Common myeloid progenitor, CD34-positive (primary cell): ENCODE measurements at regions not wholly inside any gene's neighbourhood (a gene's known extent, or its start where the extent isn't known, plus 50 kb on each side); places are given as distances from the start of the nearest gene placed in this dataset.

ENCODE experiments used
- CTCF ChIA-PET: fragments of 350-600 bp; sonication (Branson Sonifier 250); formaldehyde crosslinking; loops from one replicate; lab custom pipeline; 2021; ENCODE audit warnings: antibody characterized with exemption; lab: Charles Lee
- POLR2A ChIA-PET: fragments of 350-600 bp; sonication (Branson Sonifier 250); formaldehyde crosslinking; loops from one replicate; lab custom pipeline; 2021; ENCODE audit warnings: antibody characterized with exemption; lab: Charles Lee
- DNase-seq, 3 donors: peaks; one replicate each; pipeline versions ENCODE4 v3.0.0 to v3.0.0-alpha.2; 2013
- H3K27ac ChIP-seq, 2 experiments: 1 replicate in 1 of 2; 2 replicates in 1 of 2; pipeline ENCODE4 v1.7.0; 2013; ENCODE audit warnings: inconsistent platforms in 2 of 2, low read length in 2 of 2, mild to moderate bottlenecking in 2 of 2, low read depth in 1 of 2, moderate library complexity in 1 of 2; ENCODE audit not compliant: severe bottlenecking in 2 of 2, insufficient read depth in 1 of 2, poor library complexity in 1 of 2
- H3K27me3 ChIP-seq, 5 experiments: replicated peaks in 2 of 5; 1 replicate in 3 of 5; 2 replicates in 2 of 5; pipeline versions ENCODE4 v1.6.1 to v1.7.0; 2013; ENCODE audit warnings: low read length in 4 of 5, mild to moderate bottlenecking in 2 of 5, moderate library complexity in 2 of 5, inconsistent platforms in 1 of 5; ENCODE audit not compliant: insufficient read depth in 5 of 5, control insufficient read depth in 4 of 5
- H3K36me3 ChIP-seq, 4 experiments: 1 replicate in 2 of 4; 2 replicates in 2 of 4; pipeline versions ENCODE4 v1.6.1 to v1.7.0; 2013; ENCODE audit warnings: low read length in 3 of 4, control low read depth in 1 of 4, mild to moderate bottlenecking in 1 of 4; ENCODE audit not compliant: control insufficient read depth in 4 of 4, insufficient read depth in 4 of 4
- H3K4me1 ChIP-seq, 4 experiments: 1 replicate in 3 of 4; 2 replicates in 1 of 4; pipeline versions ENCODE4 v1.6.1 to v1.7.1; 2013; ENCODE audit warnings: low read length in 3 of 4, mild to moderate bottlenecking in 3 of 4, control low read depth in 1 of 4, inconsistent platforms in 1 of 4, moderate library complexity in 1 of 4; ENCODE audit not compliant: control insufficient read depth in 4 of 4, insufficient read depth in 4 of 4; ENCODE audit errors: control extremely low read depth in 1 of 4
- H3K4me3 ChIP-seq, 7 experiments: 1 replicate in 4 of 7; 2 replicates in 3 of 7; pipeline versions ENCODE4 v1.5.1 to v1.7.0; 2013; ENCODE audit warnings: mild to moderate bottlenecking in 7 of 7, low read length in 6 of 7, moderate library complexity in 6 of 7, inconsistent platforms in 2 of 7, low read depth in 2 of 7, control low read depth in 1 of 7; ENCODE audit not compliant: insufficient read depth in 4 of 7, control insufficient read depth in 1 of 7; ENCODE audit errors: extremely low read depth in 1 of 7
- H3K9me3 ChIP-seq, 5 experiments: 1 replicate in 4 of 5; 2 replicates in 1 of 5; pipeline versions ENCODE4 v1.6.1 to v1.7.1; 2013; ENCODE audit warnings: low read length in 4 of 5, mild to moderate bottlenecking in 2 of 5, inconsistent platforms in 1 of 5, low read depth in 1 of 5, moderate library complexity in 1 of 5; ENCODE audit not compliant: control insufficient read depth in 4 of 5, insufficient read depth in 2 of 5; ENCODE audit errors: control extremely low read depth in 1 of 5
- WGBS: methylation state at CpG from one replicate; pipeline ENCODE4 v1.1.5; 2013; ENCODE audit not compliant: insufficient coverage; 5-methylcytosine and 5-hydroxymethylcytosine counted together

DNA sequence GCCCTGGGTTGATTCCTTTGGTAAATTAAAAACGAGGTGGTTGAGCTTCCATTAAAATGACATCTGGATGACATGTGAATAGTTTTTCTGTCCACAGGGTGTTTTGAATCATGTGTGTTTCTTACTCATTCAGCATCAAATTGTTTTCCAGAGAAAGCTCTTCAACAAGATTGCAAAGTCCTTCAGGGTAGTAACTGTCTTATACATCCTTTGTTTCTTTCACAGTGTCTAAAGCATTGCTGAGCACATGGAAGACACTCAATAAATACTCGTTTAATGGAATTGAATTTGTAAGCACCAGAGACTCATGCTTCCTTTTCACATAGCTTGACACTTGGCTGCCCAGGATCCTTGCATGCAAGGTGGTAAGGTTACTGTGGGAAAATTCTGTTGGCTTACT lies 223.1 kb upstream of the CNTN6 start:
- H3K27me3 ChIP-seq: no peaks in the 10 kb centered on the region
- ChIA-PET POLR2A (interaction anchor here (0.6 kb wide), 1 partner anchor 1086 kb away, joined by 3 read pairs; no protein-coding TSS in a partner anchor), CTCF (interaction anchor here (1.8 kb wide), 1 partner anchor 9 kb away, joined by 5 read pairs; no protein-coding TSS in a partner anchor)
- H3K4me3 ChIP-seq: no peak overlapping the region
- H3K36me3 ChIP-seq: no peaks in the 10 kb centered on the region
- 92% methylated on average over 2 of the region's 2 CpGs for WGBS
- DNase-seq: no peak
- H3K4me1 ChIP-seq: no peaks in the 10 kb centered on the region
- no peaks in the 10 kb centered on the region for H3K9me3 ChIP-seq
- no peak overlapping the region for H3K27ac ChIP-seq

- Histone ChIP-seq H3K9me3 (no peaks in the 10 kb centered on the region), H3K27me3 (no peaks in the 10 kb centered on the region), H3K4me1 (peaks cover 0 to 2% (median 1%) of the 10 kb centered on the region in 4 experiments), H3K27ac (no peak overlapping the region), H3K36me3 (no peaks in the 10 kb centered on the region), H3K4me3 (no peak overlapping the region)
- CTCF ChIA-PET: no interaction called here
- DNase-seq: no peak
- whole genome bisulfite sequencing: 100% methylated on average over 1 of the region's 1 CpG
- POLR2A ChIA-PET: no interaction called here
Measured at GRCh38 chr3:871651-872050, 221.2 kb upstream of the CNTN6 start.

DNA sequence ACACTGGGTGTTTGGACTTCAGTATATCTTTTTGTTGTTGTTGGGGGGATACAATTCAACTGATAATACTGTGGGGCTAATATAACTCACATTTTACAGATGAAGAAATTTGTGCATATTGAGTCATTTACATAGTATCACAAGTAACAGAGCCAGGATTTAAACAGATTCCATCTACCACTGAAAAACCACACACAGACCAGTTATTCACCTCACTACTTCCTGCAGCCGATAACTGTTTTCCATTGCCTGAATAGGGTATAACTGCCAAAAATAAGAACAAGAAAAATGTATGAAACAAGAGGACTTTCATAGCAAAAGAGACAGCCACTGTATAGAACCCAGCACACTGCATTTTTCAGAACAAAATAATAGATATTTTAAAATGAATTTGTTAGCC lies 215.8 kb upstream of the CNTN6 start:
- H3K4me1 ChIP-seq: peaks cover 3 to 24% (median 12%) of the 10 kb centered on the region in 4 experiments
- no peaks in the 10 kb centered on the region for H3K36me3 ChIP-seq
- H3K27ac ChIP-seq: no peak overlapping the region
- 0% methylated on average over 1 of the region's 1 CpG for WGBS
- ChIA-PET POLR2A (no interaction called here), CTCF (no interaction called here)
- H3K4me3 ChIP-seq: peak overlapping the region in 1 of 7 experiments; percentile 40
- H3K27me3 ChIP-seq: no peaks in the 10 kb centered on the region
- no peaks in the 10 kb centered on the region for H3K9me3 ChIP-seq
- DNase-seq: peak; percentile 17 to 71 (median 62)

DNA sequence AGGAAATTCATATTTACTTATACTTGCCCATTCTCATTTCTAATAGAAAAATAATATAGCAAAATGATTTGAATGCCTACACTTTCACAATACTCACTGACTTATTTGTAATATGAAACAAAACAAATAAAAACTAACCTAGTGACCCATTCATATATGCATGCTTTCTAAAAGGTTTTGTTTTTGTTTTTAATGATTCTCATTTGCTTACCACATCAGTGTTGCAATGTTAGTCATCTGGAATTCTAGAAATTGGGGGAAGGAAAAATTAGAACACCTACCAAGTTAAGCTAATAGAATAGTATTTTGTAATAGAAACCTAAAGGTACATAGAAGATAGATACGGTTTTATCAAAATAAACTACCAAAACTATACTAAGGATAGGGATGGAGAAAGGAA lies 214.1 kb upstream of the CNTN6 start:
- Histone ChIP-seq H3K9me3 (no peaks in the 10 kb centered on the region), H3K27me3 (no peaks in the 10 kb centered on the region), H3K27ac (no peak overlapping the region), H3K4me3 (no peak overlapping the region), H3K4me1 (peaks cover 3 to 24% (median 12%) of the 10 kb centered on the region in 4 experiments), H3K36me3 (no peaks in the 10 kb centered on the region)
- ChIA-PET POLR2A (no interaction called here), CTCF (interaction anchor here (1.2 kb wide), 1 partner anchor 9 kb away, joined by 5 read pairs; no protein-coding TSS in a partner anchor)
- no peak for DNase-seq
- no CpG with 5 or more reads among the region's 1 CpG for WGBS

- POLR2A ChIA-PET: no interaction called here
- Histone ChIP-seq H3K27me3 (no peaks in the 10 kb centered on the region), H3K27ac (no peak overlapping the region), H3K36me3 (no peaks in the 10 kb centered on the region), H3K4me3 (no peak overlapping the region), H3K4me1 (peaks cover 3 to 24% (median 12%) of the 10 kb centered on the region in 4 experiments), H3K9me3 (no peaks in the 10 kb centered on the region)
- WGBS: 100% methylated on average over 3 of the region's 3 CpGs
- CTCF ChIA-PET: no interaction called here
- no peak for DNase-seq
Measured at GRCh38 chr3:880371-880770, 212.5 kb upstream of the CNTN6 start.

- WGBS: 100% methylated on average over 1 of the region's 3 CpGs
- POLR2A ChIA-PET: no interaction called here
- H3K36me3 ChIP-seq: no peaks in the 10 kb centered on the region
- peaks cover 0 to 14% (median 6%) of the 10 kb centered on the region in 4 experiments for H3K4me1 ChIP-seq
- no peak for DNase-seq
- no peaks in the 10 kb centered on the region for H3K27me3 ChIP-seq
- CTCF ChIA-PET: interaction anchor here (1.0 kb wide), 1 partner anchor 9 kb away, joined by 3 read pairs; no protein-coding TSS in a partner anchor
- H3K9me3 ChIP-seq: no peaks in the 10 kb centered on the region
- no peak overlapping the region for H3K27ac ChIP-seq
- no peak overlapping the region for H3K4me3 ChIP-seq
Measured at GRCh38 chr3:882533-882932, 210.3 kb upstream of the CNTN6 start.

- CTCF ChIA-PET: interaction anchor here (1.0 kb wide), 1 partner anchor 29 kb away, joined by 3 read pairs; no protein-coding TSS in a partner anchor
- Histone ChIP-seq H3K9me3 (peaks cover 0 to 17% (median 4%) of the 10 kb centered on the region in 5 experiments), H3K27me3 (no peaks in the 10 kb centered on the region), H3K36me3 (no peaks in the 10 kb centered on the region), H3K27ac (no peak overlapping the region), H3K4me1 (no peaks in the 10 kb centered on the region), H3K4me3 (no peak overlapping the region)
- POLR2A ChIA-PET: no interaction called here
- no CpG with 5 or more reads among the region's 2 CpGs for WGBS
- peak in 2 of 3 donors; percentile 17 to 21 for DNase-seq
Measured at GRCh38 chr3:901953-902778, 190.7 kb upstream of the CNTN6 start.
